ENCODE measurements at regions not wholly inside any gene's neighbourhood (a gene's known extent, or its start where the extent isn't known, plus 50 kb on each side); places are given as distances from the start of the nearest gene placed in this dataset.
"Not testable (repeated sequence)": the region's sequence is repeated elsewhere in the genome, so short reads cannot be mapped to it uniquely, and the experiment has no call there.

DNA sequence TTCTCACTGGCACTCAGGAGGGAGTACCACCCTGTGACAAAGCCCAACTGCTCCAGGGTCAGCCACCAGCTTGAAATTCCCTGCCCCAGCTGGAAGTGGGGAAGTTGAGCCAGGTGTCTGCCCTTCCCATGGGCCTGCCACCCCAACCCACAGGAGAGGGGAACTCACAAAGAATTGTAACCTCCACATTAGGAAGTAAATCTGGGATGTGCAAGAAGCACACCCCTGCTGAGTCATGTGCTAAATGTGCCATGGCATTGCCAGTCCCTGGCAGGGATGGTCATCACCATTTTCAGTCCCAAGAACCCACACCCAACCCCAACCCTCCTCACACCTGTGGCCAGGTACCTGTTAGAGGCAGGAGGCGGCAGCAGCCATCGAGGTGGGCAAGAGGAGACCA, 165.2 kb upstream of the THBS1 start:
- no peak for DNase-seq

DNA sequence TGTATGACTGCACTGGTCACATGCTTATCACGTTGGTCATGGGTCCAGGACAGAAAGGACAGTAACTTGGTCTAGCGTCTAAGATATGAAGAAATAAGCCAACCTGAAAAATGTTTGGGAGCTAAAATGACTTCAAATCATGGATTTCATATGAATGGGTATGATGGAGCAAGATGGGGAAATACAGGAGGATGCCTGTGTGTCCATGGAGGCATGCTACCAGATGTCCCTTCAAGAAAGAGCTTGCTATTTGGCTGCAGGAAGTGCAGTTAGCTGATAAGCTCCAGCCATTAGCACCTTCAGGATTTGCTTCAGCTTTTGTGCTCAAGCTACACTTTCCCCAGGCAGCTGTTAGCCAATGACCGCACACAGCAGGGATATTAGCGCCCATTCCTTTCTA, 164.6 kb upstream of the THBS1 start:
- DNase-seq: no peak

DNA sequence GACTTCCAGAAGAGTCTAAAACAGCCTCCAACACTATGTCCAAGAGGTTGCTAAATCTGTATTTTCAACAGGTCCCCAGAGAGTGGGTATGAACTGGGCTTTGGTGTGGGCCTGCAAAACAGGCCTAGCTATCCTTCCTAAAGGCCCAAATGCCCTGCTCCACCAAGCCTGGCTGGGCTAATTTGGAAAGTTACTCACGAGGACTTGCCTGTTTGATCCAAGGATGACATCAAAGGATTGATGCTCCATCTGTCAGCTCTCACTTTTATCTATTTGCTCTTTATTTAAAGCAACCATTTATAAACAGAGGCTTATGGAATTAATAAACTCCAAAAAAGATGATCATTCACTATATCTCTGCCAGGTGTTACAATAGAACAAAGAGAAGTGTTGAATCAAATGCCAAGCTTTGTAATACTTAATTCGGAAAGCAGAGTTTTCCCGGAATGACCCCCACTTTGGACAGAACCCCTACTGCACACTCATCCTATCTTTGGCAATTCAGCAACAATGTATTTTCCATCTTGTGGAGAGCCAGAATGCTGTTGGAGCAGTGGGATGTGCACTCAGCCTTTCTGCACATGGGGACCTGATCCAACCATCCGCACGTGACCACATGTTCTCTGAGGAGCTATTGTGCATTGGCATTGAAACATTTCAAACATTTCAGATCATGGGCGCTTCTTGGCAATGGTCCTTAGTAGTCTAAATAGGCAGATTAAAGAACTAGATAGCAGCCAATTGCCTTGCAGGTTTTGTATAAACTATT, 163.3 kb upstream of the THBS1 start:
- no peak for DNase-seq

DNA sequence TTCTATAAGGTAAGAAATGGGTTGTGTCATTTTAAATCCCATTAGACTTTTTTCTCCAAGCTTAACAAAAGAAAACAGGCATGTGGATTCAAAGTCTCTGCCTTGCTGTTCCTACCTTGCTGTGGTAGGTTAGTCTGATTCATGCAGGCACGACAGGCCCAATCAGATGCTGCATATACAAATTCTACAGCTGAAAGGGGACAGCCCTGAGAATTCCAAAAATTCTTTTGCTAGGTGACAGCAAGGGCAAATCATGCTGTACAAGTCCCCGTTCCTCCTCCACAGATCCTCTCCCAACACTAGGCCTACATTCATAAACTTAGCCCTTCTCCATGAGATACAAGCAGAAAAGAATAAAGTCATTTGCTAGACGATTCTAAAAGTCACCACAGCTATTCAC, 161.2 kb upstream of the THBS1 start:
- DNase-seq: no peak

DNA sequence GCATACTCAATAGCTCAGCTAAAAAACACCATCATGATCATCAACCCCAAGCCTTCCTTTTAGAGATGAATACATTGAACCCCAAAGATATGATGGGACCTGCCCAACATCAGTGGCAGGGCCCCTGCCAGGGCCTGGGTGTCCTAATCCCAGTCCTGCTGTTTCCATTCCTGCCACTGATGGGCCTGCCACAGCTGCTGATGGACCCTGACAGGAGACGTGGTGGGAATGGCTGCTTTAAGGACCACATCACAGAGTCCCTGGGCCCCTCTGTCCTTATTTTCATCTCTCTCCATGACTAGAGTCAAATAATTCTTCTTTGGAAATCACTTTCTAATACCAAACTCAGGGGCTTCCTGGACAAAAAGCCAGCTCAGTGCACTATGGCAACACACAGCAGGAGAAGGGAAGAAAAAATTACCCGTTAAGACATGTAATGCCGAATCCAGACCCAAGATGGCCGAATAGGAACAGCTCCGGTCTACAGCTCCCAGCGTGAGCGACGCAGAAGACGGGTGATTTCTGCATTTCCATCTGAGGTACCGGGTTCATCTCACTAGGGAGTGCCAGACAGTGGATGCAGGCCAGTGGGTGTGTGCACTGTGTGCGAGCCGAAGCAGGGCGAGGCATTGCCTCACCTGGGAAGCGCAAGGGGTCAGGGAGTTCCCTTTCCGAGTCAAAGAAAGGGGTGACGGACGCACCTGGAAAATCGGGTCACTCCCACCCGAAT, 160.6 kb upstream of the THBS1 start:
- DNase-seq: not testable (repeated sequence)

DNA sequence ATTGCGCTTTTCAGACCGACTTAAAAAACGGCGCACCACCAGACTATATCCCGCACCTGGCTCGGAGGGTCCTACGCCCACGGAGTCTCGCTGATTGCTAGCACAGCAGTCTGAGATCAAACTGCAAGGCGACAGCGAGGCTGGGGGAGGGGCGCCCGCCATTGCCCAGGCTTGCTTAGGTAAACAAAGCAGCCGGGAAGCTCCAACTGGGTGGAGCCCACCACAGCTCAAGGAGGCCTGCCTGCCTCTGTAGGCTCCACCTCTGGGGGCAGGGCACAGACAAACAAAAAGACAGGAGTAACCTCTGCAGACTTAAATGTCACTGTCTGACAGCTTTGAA, 160.1 kb upstream of the THBS1 start:
- DNase-seq: not testable (repeated sequence)

DNA sequence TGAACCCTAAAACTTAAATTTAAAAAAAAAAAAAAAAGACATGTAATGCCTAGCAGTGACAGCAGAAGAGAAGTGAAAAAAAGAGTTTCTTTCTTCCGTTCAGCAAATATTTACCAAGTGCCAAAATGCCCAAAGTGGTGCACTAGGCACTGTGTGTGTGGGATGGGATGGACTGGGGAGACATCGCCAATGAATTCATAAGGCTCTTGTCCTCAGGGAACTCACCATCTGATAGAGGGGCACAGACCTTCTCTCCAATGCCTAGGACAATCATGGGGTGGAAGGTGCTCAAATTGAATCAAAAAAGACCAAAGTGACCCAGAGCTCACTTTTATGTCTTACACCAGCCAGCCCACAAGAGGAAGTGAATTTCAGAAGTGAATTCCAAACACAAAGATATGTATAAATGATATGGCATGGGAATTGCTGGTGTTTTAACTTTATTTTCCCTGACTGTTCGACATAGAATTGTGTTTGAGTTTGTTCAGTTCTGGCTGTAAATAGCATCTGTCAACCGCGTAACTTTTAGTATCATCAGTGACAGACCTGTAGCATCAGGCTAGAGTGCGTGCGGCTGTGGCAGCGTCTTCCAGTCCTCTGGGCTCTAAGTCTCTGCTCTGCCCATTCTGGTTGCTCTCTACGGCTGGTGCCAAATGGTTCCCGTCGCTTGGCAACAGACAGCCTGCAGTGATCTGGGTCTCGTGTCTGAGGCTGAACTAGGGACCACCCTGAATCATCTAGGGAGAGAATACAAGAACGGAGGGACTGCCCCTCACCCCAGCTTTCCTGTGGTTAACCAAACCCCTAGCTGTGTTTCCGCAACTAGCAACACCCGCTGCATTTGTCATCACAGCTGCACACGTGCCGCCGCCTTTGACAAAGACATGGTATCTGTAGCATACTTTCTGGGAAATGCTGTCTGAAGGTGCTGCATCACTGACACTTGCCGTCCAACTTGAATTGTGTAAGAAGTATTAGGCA, 154.0 kb upstream of the THBS1 start:
- peak; percentile 85 for DNase-seq

DNA sequence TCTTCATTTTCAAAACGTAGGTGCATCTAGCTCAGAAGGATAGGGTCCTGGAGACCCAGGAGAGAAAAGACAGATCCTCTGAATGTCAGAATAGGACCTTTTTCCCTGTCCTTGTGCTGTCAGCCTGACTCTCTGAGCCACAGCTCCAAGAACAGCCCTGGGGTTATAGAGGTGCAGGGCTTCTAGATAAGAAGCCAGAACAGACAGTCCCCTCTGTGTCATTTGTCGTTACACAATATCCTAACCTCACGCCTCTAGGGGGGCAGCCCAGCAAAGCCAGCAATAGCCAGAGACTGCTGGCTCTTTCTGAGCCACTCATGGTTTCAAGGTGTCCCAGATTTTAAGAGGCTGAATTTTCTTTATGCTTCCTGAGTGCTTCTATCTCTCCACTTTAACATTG, 153.2 kb upstream of the THBS1 start:
- DNase-seq: peak; percentile 56

DNA sequence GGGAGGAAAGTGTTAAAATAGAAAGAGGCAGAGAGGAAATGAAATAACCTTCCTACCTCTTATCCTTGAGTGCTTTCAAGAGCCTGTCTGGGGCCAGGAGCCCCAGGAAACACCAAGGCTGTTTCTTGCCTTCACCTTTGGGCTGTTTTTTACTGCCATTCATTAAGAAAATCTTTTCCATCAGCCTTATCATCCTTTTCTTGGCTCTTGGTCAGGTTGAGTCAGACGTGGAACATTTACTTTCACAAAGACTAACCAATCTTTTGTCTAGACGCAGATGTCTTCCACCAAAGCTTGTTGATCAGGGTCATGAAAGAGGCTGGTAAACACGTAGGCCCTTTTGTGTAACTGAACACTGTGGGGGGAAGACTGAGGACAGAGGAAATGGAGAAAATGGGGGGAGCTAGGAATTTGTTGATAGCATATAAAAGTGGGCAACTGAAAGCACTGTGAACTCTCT, 151.0 kb upstream of the THBS1 start:
- DNase-seq: no peak

DNA sequence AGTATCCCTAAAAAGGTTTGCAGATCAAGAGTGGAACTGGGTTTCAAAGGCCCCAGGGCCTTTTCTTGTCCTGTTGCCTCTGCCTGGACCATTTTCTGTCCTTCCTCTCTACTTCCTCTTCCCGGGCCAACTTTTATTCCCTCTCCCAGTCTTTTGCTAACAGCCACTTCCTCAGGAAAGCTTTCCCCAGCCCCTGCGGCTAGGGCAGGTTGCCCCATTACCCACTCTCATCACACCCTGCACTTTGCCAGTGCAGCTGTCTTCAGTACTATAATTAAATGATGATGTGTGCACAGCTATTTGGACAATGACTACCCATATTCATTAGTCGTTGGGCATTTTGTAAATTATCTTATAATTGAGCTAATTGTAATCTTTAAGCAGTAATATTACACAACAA, 150.5 kb upstream of the THBS1 start:
- DNase-seq: no peak

DNA sequence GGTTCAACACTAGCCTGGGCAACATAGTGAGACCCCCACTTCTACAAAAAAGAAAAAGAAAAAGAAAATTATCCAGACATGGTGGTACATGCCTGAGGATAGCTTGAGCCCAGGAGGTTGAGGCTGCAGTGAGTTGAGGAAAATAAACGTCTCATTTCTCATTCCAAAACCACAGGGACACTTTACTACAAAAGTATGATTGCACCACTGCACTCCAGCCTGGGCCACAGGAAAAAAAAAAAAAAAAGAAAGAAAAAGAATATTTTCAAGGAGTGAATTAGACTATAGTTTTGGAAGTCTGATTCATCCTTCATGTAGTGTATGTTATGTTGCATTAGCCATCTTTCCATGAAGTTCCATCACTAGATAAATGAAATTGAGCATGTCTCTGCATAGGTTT, 149.5 kb upstream of the THBS1 start:
- DNase-seq: no peak

DNA sequence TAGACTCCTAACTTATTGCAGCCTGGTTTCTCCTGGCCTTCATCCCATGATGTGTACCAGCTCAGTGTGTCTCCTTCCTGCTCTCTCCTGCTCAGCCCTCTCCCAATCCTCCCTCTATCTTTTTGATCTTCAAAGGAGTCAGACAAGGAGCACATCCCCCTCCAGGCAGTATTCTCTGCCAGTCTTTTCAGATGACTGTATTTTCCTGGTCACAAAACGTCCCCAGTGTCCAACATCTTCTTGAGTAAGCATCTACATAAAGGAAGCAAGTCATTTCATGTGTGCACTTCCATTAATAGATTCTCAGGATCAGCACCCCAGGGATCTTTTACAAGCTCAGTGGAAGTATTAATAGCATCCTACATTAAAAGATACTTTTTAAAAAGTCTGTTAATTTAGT, 148.9 kb upstream of the THBS1 start:
- DNase-seq: no peak

DNA sequence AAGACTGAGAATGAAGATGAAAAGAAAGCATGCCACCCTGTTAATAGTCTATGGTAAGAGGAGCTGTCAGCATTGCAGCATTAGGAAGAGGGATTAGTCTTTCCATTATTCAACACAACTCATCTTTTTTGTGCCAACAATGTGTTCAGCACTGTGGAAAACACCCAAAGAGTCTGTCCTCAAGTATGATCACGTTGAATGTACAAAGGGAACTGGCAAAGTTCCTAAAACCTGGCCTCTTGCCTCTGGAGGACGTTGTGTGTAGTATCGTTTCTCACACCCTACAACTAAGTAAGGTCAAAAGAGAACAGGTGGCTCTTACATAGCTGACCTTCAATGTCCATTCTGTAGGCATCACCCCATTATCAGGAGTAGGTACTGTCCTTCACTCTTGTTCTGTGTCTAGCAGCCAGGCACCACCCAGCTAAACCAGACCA, 147.9 kb upstream of the THBS1 start:
- DNase-seq: no peak

DNA sequence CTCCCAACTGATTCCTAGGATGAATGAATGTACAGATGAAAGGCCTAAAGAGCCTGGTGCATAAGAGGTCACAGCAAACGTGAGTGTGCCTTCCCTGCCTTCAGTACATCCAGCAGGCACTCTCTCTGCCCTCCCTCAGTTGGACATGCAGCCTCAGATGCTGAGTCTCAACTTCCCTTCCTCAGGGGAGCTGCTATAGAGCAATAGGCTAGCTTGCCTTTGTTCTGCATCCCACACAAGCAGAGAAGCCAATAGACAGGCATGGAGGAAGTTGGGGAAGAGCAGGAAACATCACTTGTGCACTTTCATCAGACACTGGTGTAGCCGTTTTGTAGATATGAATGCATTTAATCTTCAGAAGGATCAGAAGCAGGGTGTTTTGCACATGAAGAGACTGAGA, 147.5 kb upstream of the THBS1 start:
- DNase-seq: no peak

DNA sequence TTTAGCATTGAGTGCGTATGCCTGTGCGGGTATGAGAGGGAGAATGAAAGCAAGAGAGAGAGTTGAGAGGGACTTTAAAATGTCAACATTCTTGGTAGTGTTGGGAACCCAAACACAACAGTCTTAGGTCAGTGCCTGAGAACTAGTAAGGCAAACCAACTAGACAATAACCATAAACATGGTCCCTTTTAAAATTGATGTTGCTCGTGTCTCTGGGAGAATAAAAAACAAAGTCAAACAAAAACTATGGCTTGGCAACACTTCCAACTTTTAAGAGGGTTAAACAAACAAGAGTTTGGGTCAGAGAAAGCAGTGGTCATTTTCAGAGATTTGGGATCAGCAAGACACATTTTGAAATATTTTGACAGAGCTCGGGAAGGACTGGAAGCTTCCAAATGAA, 146.7 kb upstream of the THBS1 start:
- DNase-seq: no peak

DNA sequence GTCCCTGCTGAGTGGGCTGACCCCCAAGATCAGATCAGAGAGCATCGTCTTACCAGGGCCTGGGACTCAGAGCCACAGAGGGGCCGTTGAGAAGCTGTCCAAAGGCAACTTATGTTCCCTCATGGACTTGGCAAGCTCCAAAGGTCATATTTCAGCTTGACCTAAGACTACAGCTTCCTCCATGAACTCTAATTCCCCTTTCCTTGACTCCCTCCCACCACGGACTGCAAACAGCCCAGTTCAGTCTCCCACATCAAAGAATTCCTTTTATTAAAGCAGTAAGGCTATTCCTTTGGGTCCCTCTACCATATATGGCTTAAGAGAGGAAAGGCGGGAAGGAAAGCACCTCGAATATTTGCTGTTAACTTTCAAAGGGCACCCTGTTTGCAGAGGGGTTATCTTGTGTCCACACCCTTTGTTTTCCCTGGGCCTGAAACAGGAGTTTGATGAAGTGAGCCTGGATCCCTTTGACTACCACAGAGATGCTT, 146.1 kb upstream of the THBS1 start:
- DNase-seq: no peak

DNA sequence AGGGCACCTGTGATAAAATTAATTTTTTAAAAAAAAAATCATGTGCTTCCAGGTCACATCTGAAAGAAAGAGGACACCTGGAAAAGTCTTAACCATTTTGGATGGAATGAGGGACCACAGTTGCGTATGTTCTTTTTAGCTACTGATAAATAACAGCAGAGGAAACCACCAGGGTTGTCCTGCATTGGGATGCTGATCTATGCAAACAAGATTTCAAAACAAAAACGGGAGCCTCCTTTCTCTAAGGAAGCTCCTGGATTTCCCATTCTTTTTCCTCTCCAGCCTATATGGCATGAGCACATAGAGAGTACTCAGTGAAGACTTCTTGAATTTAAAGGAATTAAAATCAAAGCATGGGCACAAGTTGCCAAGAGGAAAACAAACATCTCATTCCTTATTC, 145.6 kb upstream of the THBS1 start:
- DNase-seq: no peak

DNA sequence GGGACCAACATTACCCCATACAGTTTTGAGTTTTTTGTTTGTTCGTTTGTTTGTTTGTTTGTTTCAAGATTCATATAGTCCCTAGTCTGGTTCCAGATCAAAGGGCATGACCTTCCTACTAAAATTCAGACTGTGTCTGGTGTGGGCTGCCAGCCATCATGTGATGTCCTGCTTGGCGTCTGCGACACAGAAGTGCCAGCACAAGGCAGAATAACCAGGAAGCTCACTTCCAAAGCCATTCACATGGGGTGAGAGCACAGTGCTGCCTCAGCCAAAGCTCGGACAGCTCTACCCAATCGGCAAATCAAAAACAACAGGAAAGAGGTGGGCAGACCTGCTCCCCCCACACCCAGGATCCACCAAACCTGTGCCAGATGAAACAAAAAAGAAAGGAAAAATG, 142.6 kb upstream of the THBS1 start:
- DNase-seq: no peak

DNA sequence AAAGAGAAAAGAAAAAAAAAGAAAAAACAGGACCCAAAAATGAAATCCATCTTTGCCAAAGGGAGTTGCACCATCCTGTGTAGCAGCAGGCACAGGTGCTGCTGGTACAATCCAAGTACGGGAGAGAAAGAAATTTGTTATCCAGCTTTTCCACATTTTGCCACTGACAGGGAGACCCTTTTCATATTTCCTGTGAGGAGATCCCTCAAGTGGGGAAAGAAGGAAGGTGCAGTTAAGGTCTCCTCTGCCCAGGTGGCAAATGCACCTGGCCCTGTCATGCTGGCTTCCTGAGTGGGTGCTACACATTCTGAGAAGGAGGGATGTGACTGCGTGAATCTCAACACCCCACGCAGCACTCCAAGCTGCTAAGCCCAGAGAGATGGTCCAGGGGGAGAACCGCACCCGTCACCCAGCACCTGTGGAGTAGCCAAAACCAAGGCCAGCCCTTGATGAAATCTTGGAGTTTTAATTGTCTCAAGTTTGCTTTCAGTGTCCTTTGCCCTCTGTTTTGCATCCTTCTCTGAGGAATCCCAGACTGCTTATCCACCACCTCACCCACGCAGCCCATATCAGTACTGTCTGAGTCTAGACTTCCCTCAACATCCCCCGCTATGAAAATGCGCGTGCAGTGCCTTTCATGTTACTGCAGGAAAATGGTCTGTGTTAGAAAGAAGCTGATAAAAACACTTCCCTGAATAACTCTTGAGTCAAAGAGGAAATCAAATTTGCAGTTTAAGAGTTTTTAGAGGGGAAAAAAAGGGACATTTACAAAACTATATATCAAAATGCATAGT, 141.9 kb upstream of the THBS1 start:
- no peak for DNase-seq

DNA sequence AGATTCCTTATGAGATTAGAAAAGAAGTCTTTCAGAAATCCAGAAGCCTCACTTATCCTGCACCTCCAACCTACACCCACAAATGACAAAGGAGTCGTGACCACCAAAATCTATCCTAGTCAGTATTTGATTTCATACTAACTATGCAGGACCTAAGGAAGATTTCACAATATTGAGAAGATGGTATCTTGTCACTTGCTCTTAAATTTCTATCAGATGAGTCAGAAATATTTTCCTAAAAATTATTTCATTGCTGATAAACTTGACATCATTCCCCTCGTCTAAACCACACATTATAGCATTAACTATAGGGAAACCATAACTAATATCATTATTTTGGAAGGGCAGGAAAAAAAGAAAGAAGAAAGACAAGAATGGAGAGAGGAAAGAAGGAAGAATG, 138.0 kb upstream of the THBS1 start:
- no peak for DNase-seq

DNA sequence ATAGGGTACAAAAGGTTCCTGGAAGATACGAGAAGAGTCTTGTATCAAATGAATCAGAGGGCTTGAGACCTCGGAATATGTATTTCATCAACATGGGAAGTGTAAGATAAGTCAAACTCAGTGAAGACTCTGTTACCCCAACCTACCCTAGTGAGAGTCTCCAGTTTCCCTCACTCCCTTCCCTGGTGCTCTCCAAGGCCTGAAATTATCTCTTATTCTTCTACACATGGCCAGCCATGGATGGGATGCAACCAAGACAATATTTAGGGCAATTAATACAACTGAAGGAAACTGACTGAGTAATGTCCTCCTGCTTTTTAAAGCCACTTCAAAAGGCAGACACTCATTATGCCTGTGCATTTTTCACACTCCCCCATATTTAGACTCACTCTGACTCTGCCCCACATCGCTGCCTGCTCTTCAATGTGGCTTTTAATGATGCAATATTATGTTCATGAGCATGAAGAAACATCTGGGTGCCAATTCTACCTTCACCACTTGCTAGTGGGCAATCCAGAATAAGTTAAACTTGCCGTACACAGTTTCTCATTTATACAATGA, 137.1 kb upstream of the THBS1 start:
- no peak for DNase-seq

Data from activated CD8-positive, alpha-beta memory T cell treated with anti-CD3 and anti-CD28 coated beads, Interleukin-2, amount 50 U/mL, for 48 hours (primary cell).